Thyroid gland (tissue), 4 donors: ENCODE measurements at regions not wholly inside any gene's neighbourhood (a gene's known extent, or its start where the extent isn't known, plus 50 kb on each side); places are given as distances from the start of the nearest gene placed in this dataset.

ENCODE experiments used
- POLR2A ChIP-seq, 2 donors: fragments of 450-650 bp; IDR thresholded peaks; one replicate each; pipeline ENCODE4 v1.6.1; 2017; ENCODE audit warnings: antibody characterized with exemption in 2 of 2, mild to moderate bottlenecking in 2 of 2, moderate library complexity in 1 of 2
- TF ChIP-seq, protein P1 (sequence below), 6 experiments: fragments of 200-600 bp in 3 of 6; fragments of 450-650 bp in 3 of 6; sonication (generic) in 3 of 6; IDR thresholded peaks; one replicate each; pipeline ENCODE4 v1.5.1; 2016 to 2019; ENCODE audit warnings: antibody characterized with exemption in 6 of 6, mild to moderate bottlenecking in 2 of 6, inconsistent platforms in 1 of 6, moderate library complexity in 1 of 6

DNA sequence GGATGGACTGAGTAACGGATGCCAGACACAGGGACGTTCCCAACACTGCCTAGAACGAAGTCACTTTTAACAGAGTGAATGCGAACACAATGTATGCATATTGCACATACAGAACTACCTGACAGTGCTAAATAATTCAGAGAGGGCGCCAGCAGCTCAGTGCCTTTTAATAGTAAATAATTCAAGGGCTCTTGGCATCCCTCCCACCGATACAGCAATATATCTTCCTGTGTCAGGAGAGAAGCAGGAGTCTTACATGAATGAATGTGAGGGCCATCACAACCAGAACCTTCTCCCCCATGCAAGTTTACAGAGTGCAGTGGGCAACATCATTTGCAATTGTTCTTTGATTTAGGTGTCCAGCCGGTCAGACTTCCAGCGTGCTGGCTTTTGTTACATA lies 88.4 kb upstream of the KCNG1 start:
- TF ChIP-seq, protein P1, sequence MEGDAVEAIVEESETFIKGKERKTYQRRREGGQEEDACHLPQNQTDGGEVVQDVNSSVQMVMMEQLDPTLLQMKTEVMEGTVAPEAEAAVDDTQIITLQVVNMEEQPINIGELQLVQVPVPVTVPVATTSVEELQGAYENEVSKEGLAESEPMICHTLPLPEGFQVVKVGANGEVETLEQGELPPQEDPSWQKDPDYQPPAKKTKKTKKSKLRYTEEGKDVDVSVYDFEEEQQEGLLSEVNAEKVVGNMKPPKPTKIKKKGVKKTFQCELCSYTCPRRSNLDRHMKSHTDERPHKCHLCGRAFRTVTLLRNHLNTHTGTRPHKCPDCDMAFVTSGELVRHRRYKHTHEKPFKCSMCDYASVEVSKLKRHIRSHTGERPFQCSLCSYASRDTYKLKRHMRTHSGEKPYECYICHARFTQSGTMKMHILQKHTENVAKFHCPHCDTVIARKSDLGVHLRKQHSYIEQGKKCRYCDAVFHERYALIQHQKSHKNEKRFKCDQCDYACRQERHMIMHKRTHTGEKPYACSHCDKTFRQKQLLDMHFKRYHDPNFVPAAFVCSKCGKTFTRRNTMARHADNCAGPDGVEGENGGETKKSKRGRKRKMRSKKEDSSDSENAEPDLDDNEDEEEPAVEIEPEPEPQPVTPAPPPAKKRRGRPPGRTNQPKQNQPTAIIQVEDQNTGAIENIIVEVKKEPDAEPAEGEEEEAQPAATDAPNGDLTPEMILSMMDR (IDR thresholded peaks at IDR 0.05) = no peak
- TF ChIP-seq POLR2A (IDR thresholded peaks at IDR 0.05) = no peak
